Endodermal cell (in vitro differentiated cells): ENCODE measurements at regions not wholly inside any gene's neighbourhood (a gene's known extent, or its start where the extent isn't known, plus 50 kb on each side); places are given as distances from the start of the nearest gene placed in this dataset.

Experiments used
- DNase-seq: peaks from one replicate; pipeline ENCODE4 v3.0.0-alpha.2; 2017
- H3K27ac ChIP-seq: 2 replicates; pipeline ENCODE4 v1.5.1; 2013; ENCODE audit warnings: mild to moderate bottlenecking, low read depth, low read length, moderate library complexity
- H3K27me3 ChIP-seq: 2 replicates; pipeline ENCODE4 v1.6.1; 2013; ENCODE audit warnings: mild to moderate bottlenecking, low read length, moderate library complexity; ENCODE audit not compliant: insufficient read depth, control insufficient read depth, poor library complexity, severe bottlenecking
- H3K36me3 ChIP-seq: 2 replicates; pipeline ENCODE4 v1.7.0; 2013; ENCODE audit warnings: mild to moderate bottlenecking, low read length, moderate library complexity; ENCODE audit not compliant: control insufficient read depth, insufficient read depth
- H3K4me1 ChIP-seq: one replicate; pipeline ENCODE4 v1.7.0; 2013; ENCODE audit warnings: low read length; ENCODE audit not compliant: control insufficient read depth, insufficient read depth
- H3K4me3 ChIP-seq: 2 replicates; pipeline ENCODE4 v1.5.1; 2013; ENCODE audit warnings: mild to moderate bottlenecking, low read length, moderate library complexity
- H3K9ac ChIP-seq: 2 replicates; pipeline ENCODE4 v1.6.1; 2013; ENCODE audit warnings: mild to moderate bottlenecking, low read length, moderate library complexity; ENCODE audit not compliant: poor library complexity, severe bottlenecking; ENCODE audit errors: extremely low read depth
- H3K9me3 ChIP-seq: 2 replicates; pipeline ENCODE4 v1.6.1; 2013; ENCODE audit warnings: mild to moderate bottlenecking, low read length, moderate library complexity; ENCODE audit not compliant: control insufficient read depth
- H3K27ac Mint-ChIP-seq: 2 replicates; pipeline ENCODE4 v1.8.0; 2020; ENCODE audit warnings: mixed read lengths
- H3K27me3 Mint-ChIP-seq: 2 replicates; pipeline ENCODE4 v1.8.0; 2021; ENCODE audit warnings: mild to moderate bottlenecking, mixed read lengths; ENCODE audit not compliant: insufficient read depth
- H3K36me3 Mint-ChIP-seq: 2 replicates; pipeline ENCODE4 v1.8.0; 2020; ENCODE audit warnings: low read depth, mixed read lengths
- H3K4me1 Mint-ChIP-seq: 2 replicates; pipeline ENCODE4 v1.8.0; 2020; ENCODE audit warnings: mixed read lengths
- H3K4me3 Mint-ChIP-seq: 2 replicates; pipeline ENCODE4 v1.8.0; 2020; ENCODE audit warnings: mild to moderate bottlenecking, moderate library complexity, mixed read lengths
- H3K9me3 Mint-ChIP-seq: 2 replicates; pipeline ENCODE4 v1.8.0; 2020; ENCODE audit warnings: mild to moderate bottlenecking, mixed read lengths
- WGBS, 2 experiments: methylation state at CpG; one replicate each; pipeline versions ENCODE4 v1.1.5 to v1.1.7; 2013; ENCODE audit warnings: missing lambda C conversion rate in 2 of 2, mixed read lengths in 1 of 2; ENCODE audit not compliant: insufficient coverage in 1 of 2, insufficient read length in 1 of 2; 5-methylcytosine and 5-hydroxymethylcytosine counted together
- TF ChIP-seq, protein P1 (sequence below): fragments of 200-600 bp; sonication (generic); conservative IDR thresholded peaks from 2 replicates; pipeline ENCODE4 v1.5.0; 2021; ENCODE audit warnings: antibody characterized with exemption, mild to moderate bottlenecking

DNA sequence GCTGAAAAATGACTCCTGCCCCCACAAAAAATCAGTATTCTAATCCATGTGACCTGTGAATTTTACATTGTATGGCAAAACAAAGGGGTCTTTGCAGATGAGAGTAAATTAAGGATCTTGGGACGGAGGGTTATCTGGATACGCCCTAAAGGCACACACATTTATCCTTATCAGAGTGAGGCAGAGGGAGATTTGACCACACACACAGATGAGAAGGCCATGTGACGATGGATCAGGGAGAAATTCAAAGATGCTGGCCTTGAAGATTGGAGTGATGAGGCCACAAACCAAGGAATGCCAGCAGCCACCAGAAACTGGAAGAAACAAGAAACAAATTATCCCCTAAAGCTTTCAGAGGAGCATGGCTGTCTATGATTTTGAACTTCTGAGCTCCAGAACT lies 288.5 kb downstream of the XXYLT1 start:
- Histone ChIP-seq H3K4me3 (no peak overlapping the region), H3K9me3 (peaks cover 5% of the 10 kb centered on the region), H3K27me3 (no peaks in the 10 kb centered on the region), H3K36me3 (no peaks in the 10 kb centered on the region), H3K9ac (no peak overlapping the region), H3K27ac (no peak overlapping the region), H3K4me1 (no peaks in the 10 kb centered on the region)
- H3K4me1 Mint-ChIP-seq: no peaks in the 10 kb centered on the region
- DNase-seq: no peak
- no peak overlapping the region for H3K27ac Mint-ChIP-seq
- H3K36me3 Mint-ChIP-seq: no peaks in the 10 kb centered on the region
- no peak overlapping the region for H3K4me3 Mint-ChIP-seq
- WGBS, 2 experiments: 92 to 97% methylated on average over 3 of the region's 3 CpGs
- TF ChIP-seq, protein P1, sequence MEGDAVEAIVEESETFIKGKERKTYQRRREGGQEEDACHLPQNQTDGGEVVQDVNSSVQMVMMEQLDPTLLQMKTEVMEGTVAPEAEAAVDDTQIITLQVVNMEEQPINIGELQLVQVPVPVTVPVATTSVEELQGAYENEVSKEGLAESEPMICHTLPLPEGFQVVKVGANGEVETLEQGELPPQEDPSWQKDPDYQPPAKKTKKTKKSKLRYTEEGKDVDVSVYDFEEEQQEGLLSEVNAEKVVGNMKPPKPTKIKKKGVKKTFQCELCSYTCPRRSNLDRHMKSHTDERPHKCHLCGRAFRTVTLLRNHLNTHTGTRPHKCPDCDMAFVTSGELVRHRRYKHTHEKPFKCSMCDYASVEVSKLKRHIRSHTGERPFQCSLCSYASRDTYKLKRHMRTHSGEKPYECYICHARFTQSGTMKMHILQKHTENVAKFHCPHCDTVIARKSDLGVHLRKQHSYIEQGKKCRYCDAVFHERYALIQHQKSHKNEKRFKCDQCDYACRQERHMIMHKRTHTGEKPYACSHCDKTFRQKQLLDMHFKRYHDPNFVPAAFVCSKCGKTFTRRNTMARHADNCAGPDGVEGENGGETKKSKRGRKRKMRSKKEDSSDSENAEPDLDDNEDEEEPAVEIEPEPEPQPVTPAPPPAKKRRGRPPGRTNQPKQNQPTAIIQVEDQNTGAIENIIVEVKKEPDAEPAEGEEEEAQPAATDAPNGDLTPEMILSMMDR: no peak
- H3K9me3 Mint-ChIP-seq: peaks cover 4% of the 10 kb centered on the region
- H3K27me3 Mint-ChIP-seq: peaks cover 13% of the 10 kb centered on the region

DNA sequence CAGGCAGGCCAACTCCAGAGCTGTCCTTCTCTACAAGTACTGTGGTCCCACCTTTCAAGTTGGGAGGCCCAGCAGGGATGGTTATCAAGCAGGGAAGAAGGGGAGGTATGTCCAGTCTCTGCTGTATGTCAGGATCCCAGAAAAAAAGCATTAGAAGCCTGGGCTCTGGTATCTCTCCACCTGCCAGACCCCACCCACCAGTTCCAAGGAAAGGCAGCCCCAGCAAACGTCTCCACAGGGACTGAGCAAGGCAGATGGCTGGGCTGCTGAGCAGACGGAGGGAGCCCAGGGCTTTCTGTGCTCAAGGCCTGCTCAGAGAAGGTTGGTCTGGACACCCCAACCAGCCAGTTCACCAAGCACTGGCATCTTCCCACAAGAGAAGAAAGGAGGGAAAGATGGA lies 287.8 kb downstream of the XXYLT1 start:
- TF ChIP-seq, protein P1: no peak
- 76% methylated on average over 2 of the region's 2 CpGs; no CpG with 5 or more reads in 1 of the 2 experiments for WGBS, 2 experiments
- Histone ChIP-seq H3K4me3 (no peak overlapping the region), H3K9me3 (peaks cover 5% of the 10 kb centered on the region), H3K4me1 (no peaks in the 10 kb centered on the region), H3K27me3 (no peaks in the 10 kb centered on the region), H3K36me3 (no peaks in the 10 kb centered on the region), H3K27ac (no peak overlapping the region), H3K9ac (no peak overlapping the region)
- no peaks in the 10 kb centered on the region for H3K4me1 Mint-ChIP-seq
- no peak for DNase-seq
- peaks cover 13% of the 10 kb centered on the region for H3K27me3 Mint-ChIP-seq
- H3K36me3 Mint-ChIP-seq: no peaks in the 10 kb centered on the region
- no peak overlapping the region for H3K4me3 Mint-ChIP-seq
- H3K27ac Mint-ChIP-seq: no peak overlapping the region
- peaks cover 4% of the 10 kb centered on the region for H3K9me3 Mint-ChIP-seq

DNA sequence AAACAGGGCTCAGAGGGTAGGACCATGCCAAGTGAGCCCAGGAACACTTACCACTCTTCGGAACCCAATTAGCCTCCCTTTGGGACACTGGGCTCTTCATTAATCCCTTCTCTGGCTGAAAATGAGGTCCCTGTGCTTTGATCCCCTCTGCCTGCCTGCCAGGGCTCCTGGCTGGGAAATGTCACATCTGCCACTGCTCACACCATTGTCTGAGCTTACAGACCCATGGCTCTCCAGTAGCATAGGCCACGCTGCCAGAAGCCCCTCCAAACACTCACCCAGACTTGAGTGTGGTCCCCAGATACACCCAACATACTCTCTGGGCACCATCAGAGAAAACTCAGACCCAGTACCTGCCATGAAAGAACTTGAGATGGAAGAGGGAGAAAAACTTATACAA lies 287.3 kb downstream of the XXYLT1 start:
- Mint-ChIP-seq H3K27ac (no peak overlapping the region), H3K4me3 (no peak overlapping the region), H3K9me3 (peaks cover 4% of the 10 kb centered on the region), H3K4me1 (no peaks in the 10 kb centered on the region), H3K27me3 (peaks cover 13% of the 10 kb centered on the region), H3K36me3 (no peaks in the 10 kb centered on the region)
- no peak overlapping the region for H3K4me3 ChIP-seq
- TF ChIP-seq, protein P1: no peak
- H3K27ac ChIP-seq: no peak overlapping the region
- peaks cover 5% of the 10 kb centered on the region for H3K9me3 ChIP-seq
- H3K27me3 ChIP-seq: no peaks in the 10 kb centered on the region
- WGBS, 2 experiments: 71 to 89% methylated on average over 1 to 2 of the region's 2 CpGs
- no peaks in the 10 kb centered on the region for H3K36me3 ChIP-seq
- no peaks in the 10 kb centered on the region for H3K4me1 ChIP-seq
- no peak overlapping the region for H3K9ac ChIP-seq
- DNase-seq: no peak
